Heart left ventricle (tissue), 13 donors: ENCODE measurements at regions not wholly inside any gene's neighbourhood (a gene's known extent, or its start where the extent isn't known, plus 50 kb on each side); places are given as distances from the start of the nearest gene placed in this dataset.

Experiments
- CTCF ChIP-seq, 12 donors: fragments of 200-600 bp; sonication (generic) in 4 of 12; IDR thresholded peaks; one replicate each; pipeline versions ENCODE4 v1.5.0 to v1.8.0; 2018 to 2022; ENCODE audit warnings: antibody characterized with exemption in 12 of 12, mild to moderate bottlenecking in 5 of 12
- POLR2A ChIP-seq, 2 donors: fragments of 450-650 bp; IDR thresholded peaks; one replicate each; pipeline ENCODE4 v1.6.1; 2017; ENCODE audit warnings: antibody characterized with exemption in 2 of 2, mild to moderate bottlenecking in 2 of 2, moderate library complexity in 2 of 2
- donor health status: ischemic (EF 13 %, LVEDD 7.1; RV severe dilation, severe dysfunction).
- donor health status: DM: no; HTN: yes; CAD: no.
- donor health status: DM: no; HTN: no; CAD: no.
- donor health status: ischemic (EF 25% LVEDD 6.9; RV normal size, moderate dysfunction).
- donor health status: ischemic (EF 25% LVEDD 5.7; RV mildly dilated, moderate dysfunction).
- donor health status: ischemic (EF 35%, LVEDD 5.7; RV mildly dilated, moderate dysfunction).
- donor health status: nonischemic (EF 11% LVEDD 7.7; RV severe dilation, severe dysfunction).
- donor health status: DM: yes; HTN: yes; CAD: no.
- donor health status: PGD.
- donor health status: ischemic (EF 29% LVEDD 5.4; RV normal size, mild dysfunction).
- donor health status: nonischemic (EF 23%, LVEDD 6.1; RV moderate dilation, normal function).

- TF ChIP-seq CTCF (IDR thresholded peaks at IDR 0.05): no peak
- TF ChIP-seq POLR2A (IDR thresholded peaks at IDR 0.05): no peak
Observed at GRCh38 chr4:143054971-143055370, 129.7 kb upstream of the USP38 start.
